CD4-positive, alpha-beta T cell treated with Interleukin-15 for 4 hours (primary cell): ENCODE measurements at regions not wholly inside any gene's neighbourhood (a gene's known extent, or its start where the extent isn't known, plus 50 kb on each side); places are given as distances from the start of the nearest gene placed in this dataset.
"Not testable (repeated sequence)": the region's sequence is repeated elsewhere in the genome, so short reads cannot be mapped to it uniquely, and the experiment has no call there.

ENCODE experiments used
- DNase-seq: peaks from one replicate; pipeline ENCODE4 v3.0.0-alpha.2; 2020; ENCODE audit warnings: low spot score

GRCh38 chr12:27133022-27133590 is 50.7 kb upstream of the C12orf71 start:
- no peak for DNase-seq

GRCh38 chr12:27140478-27140969 is 58.1 kb upstream of the C12orf71 start:
- no peak for DNase-seq

- DNase-seq: peak; percentile 52
Observed at GRCh38 chr12:27142101-27142721, 59.8 kb upstream of the C12orf71 start.

- no peak for DNase-seq
Observed at GRCh38 chr12:27143256-27144069, 61.1 kb upstream of the C12orf71 start.

GRCh38 chr12:27145725-27146124 is 63.3 kb upstream of the C12orf71 start:
- not testable (repeated sequence) for DNase-seq

GRCh38 chr12:27148373-27148772 is 66.0 kb upstream of the C12orf71 start:
- DNase-seq: no peak

GRCh38 chr12:27148791-27149190 is 66.4 kb upstream of the C12orf71 start:
- no peak for DNase-seq

- DNase-seq: no peak
Observed at GRCh38 chr12:27151479-27151878, 69.1 kb upstream of the C12orf71 start.

GRCh38 chr12:27158297-27158696 is 75.9 kb upstream of the C12orf71 start:
- no peak for DNase-seq

GRCh38 chr12:27161458-27162228 is 79.3 kb upstream of the C12orf71 start:
- no peak for DNase-seq

GRCh38 chr12:27162229-27162537 is 79.8 kb upstream of the C12orf71 start:
- no peak for DNase-seq

GRCh38 chr12:27163048-27163715 is 80.8 kb upstream of the C12orf71 start:
- DNase-seq: no peak

- DNase-seq: no peak
Observed at GRCh38 chr12:27163894-27164293, 80.2 kb upstream of the STK38L start.

GRCh38 chr12:27164330-27165040 is 79.6 kb upstream of the STK38L start:
- DNase-seq: no peak

GRCh38 chr12:27165958-27166357 is 78.1 kb upstream of the STK38L start:
- DNase-seq: not testable (repeated sequence)

- not testable (repeated sequence) for DNase-seq
Observed at GRCh38 chr12:27171494-27171893, 72.6 kb upstream of the STK38L start.

GRCh38 chr12:27176765-27177164 is 67.3 kb upstream of the STK38L start:
- no peak for DNase-seq

- DNase-seq: no peak
Observed at GRCh38 chr12:27177706-27178105, 66.4 kb upstream of the STK38L start.

- DNase-seq: no peak
Observed at GRCh38 chr12:27178255-27178654, 65.8 kb upstream of the STK38L start.

GRCh38 chr12:27178723-27179399 is 65.2 kb upstream of the STK38L start:
- DNase-seq: no peak
